ENCODE measurements at regions not wholly inside any gene's neighbourhood (a gene's known extent, or its start where the extent isn't known, plus 50 kb on each side); places are given as distances from the start of the nearest gene placed in this dataset.

DNA sequence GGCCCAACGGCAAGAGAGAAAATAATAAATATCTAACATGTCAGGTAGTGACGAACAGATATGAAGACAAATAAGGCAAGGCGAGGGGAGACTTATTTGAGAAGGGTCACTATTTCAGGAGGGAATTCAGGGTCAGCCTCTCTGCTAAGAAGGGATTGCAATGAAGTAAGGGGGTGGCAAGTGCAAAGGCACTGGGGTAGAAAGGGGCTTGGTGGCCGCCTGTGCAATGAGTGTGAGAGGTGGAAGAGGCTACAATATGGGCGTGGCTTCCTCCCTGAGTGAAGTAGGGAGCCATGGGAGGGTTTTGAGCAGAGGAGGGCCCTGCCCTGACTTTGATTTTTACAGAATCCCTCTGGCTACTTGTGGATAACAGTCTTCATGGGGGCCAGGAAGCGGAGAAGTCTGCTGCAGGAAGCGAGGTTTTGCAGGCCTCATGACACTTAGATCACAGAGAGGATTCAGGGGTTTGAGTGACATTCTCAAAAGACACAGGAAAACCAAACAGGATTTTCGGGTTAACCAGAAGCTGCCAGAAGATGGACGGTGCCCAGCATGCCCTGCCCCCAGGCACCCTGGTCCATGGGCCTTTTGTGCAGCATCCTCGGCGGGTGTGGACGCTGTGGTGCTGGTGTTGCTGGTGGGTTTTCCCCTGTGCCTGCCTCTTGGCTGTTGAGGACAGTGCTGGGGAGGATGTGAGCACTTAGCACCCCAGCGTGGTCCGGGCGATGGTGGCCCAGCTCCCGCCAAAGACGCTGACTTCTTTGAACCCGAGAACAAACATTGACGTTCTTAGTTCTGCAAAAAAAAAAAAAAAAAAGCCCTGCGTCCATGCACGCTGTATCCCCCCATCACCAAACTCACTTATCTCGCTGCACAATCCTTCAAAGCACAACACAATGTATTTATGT, 124.2 kb upstream of the PTPN1 start:
- TF ChIP-seq, protein P1, sequence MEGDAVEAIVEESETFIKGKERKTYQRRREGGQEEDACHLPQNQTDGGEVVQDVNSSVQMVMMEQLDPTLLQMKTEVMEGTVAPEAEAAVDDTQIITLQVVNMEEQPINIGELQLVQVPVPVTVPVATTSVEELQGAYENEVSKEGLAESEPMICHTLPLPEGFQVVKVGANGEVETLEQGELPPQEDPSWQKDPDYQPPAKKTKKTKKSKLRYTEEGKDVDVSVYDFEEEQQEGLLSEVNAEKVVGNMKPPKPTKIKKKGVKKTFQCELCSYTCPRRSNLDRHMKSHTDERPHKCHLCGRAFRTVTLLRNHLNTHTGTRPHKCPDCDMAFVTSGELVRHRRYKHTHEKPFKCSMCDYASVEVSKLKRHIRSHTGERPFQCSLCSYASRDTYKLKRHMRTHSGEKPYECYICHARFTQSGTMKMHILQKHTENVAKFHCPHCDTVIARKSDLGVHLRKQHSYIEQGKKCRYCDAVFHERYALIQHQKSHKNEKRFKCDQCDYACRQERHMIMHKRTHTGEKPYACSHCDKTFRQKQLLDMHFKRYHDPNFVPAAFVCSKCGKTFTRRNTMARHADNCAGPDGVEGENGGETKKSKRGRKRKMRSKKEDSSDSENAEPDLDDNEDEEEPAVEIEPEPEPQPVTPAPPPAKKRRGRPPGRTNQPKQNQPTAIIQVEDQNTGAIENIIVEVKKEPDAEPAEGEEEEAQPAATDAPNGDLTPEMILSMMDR (IDR thresholded peaks at IDR 0.05), result no peak
- TF ChIP-seq POLR2A (IDR thresholded peaks at IDR 0.05), result no peak

Data from gastroesophageal sphincter (tissue), 3 donors.